IMR-90 (cell line): ENCODE measurements at regions not wholly inside any gene's neighbourhood (a gene's known extent, or its start where the extent isn't known, plus 50 kb on each side); places are given as distances from the start of the nearest gene placed in this dataset.

ENCODE experiments used
- ATAC-seq: fragments of 200-7000 bp; cut with Tn5 transposase; 2 replicates; pipeline ENCODE4 v1.9.1; 2020; ENCODE audit warnings: low read depth, mild to moderate bottlenecking, moderate library complexity
- BruUV-seq: library from RNA; stranded (reverse); fragments of 400-500 nt; replicated peaks from 2 replicates; lab custom pipeline; 2021; lab: Mats Ljungman, UMichigan
- CTCF ChIA-PET: fragments of 300-600 bp; formaldehyde crosslinking; extraction: SDS; loops from one replicate; lab custom pipeline; 2021; ENCODE audit warnings: antibody characterized with exemption; lab: Yijun Ruan, JAX
- POLR2A ChIA-PET: fragments of 300-600 bp; sonication (Branson Sonifier 250); formaldehyde crosslinking; loops from one replicate; lab custom pipeline; 2022; ENCODE audit warnings: antibody characterized with exemption; ENCODE audit not compliant: unreplicated experiment; lab: Charles Lee
- DNase-seq: peaks from one replicate; pipeline ENCODE4 v3.0.0; 2013
- H2AFZ ChIP-seq: replicated peaks from 2 replicates; pipeline ENCODE3; 2013; ENCODE audit warnings: low read length, mild to moderate bottlenecking; ENCODE audit not compliant: poor library complexity
- H2AK5ac ChIP-seq: 2 replicates; pipeline ENCODE4 v1.6.1; 2013; ENCODE audit warnings: low read depth, low read length, inconsistent platforms
- H2AK9ac ChIP-seq: replicated peaks from 2 replicates; pipeline ENCODE3; 2013; ENCODE audit warnings: mild to moderate bottlenecking, low read depth, low read length, moderate library complexity; ENCODE audit not compliant: poor library complexity
- H2BK120ac ChIP-seq: 2 replicates; pipeline ENCODE4 v1.6.1; 2013; ENCODE audit warnings: low read depth, low read length, inconsistent platforms
- H2BK15ac ChIP-seq: 3 replicates; pipeline ENCODE4 v1.6.1; 2013; ENCODE audit warnings: low read depth, low read length, inconsistent platforms
- H2BK20ac ChIP-seq: 2 replicates; pipeline ENCODE4 v1.6.1; 2013; ENCODE audit warnings: low read depth, mild to moderate bottlenecking, inconsistent platforms, low read length, moderate library complexity
- H2BK5ac ChIP-seq: 2 replicates; pipeline ENCODE4 v1.6.1; 2013; ENCODE audit warnings: mild to moderate bottlenecking, low read depth, low read length, inconsistent platforms; ENCODE audit not compliant: poor library complexity, severe bottlenecking
- H3K14ac ChIP-seq: replicated peaks from 2 replicates; pipeline ENCODE4 v1.6.1; 2013; ENCODE audit warnings: low read depth, low read length, inconsistent platforms
- H3K18ac ChIP-seq: 2 replicates; pipeline ENCODE4 v1.6.1; 2013; ENCODE audit warnings: low read depth, low read length, control low read depth
- H3K23ac ChIP-seq: 2 replicates; pipeline ENCODE4 v1.6.1; 2013; ENCODE audit warnings: low read depth, low read length, inconsistent platforms
- H3K27ac ChIP-seq: 2 replicates; pipeline ENCODE4 v1.5.1; 2013; ENCODE audit warnings: mild to moderate bottlenecking, control low read depth, low read length; ENCODE audit not compliant: insufficient read depth
- H3K27me3 ChIP-seq: 2 replicates; pipeline ENCODE4 v1.6.1; 2013; ENCODE audit warnings: low read length; ENCODE audit not compliant: control insufficient read depth, insufficient read depth
- H3K36me3 ChIP-seq: 2 replicates; pipeline ENCODE4 v1.6.1; 2013; ENCODE audit warnings: low read length, mixed read lengths; ENCODE audit not compliant: control insufficient read depth, insufficient read depth
- H3K4ac ChIP-seq: 2 replicates; pipeline ENCODE4 v1.6.1; 2013; ENCODE audit warnings: low read depth, low read length, inconsistent platforms
- H3K4me1 ChIP-seq: 2 replicates; pipeline ENCODE4 v1.6.1; 2013; ENCODE audit warnings: low read length, mixed read lengths; ENCODE audit not compliant: control insufficient read depth, insufficient read depth
- H3K4me2 ChIP-seq: 2 replicates; pipeline ENCODE4 v1.6.1; 2013; ENCODE audit warnings: low read depth, mild to moderate bottlenecking, control low read depth, low read length, moderate library complexity
- H3K4me3 ChIP-seq: 2 replicates; pipeline ENCODE4 v1.5.1; 2013; ENCODE audit warnings: low read depth, mild to moderate bottlenecking, control low read depth, low read length, moderate library complexity; ENCODE audit not compliant: insufficient read depth
- H3K56ac ChIP-seq: 2 replicates; pipeline ENCODE4 v1.6.1; 2013; ENCODE audit warnings: low read length, inconsistent platforms; ENCODE audit not compliant: insufficient read depth; ENCODE audit errors: extremely low read depth
- H3K79me1 ChIP-seq, 2 experiments: 2 replicates each; pipeline ENCODE4 v1.6.1; 2013; ENCODE audit warnings: low read length in 2 of 2, inconsistent platforms in 1 of 2, low read depth in 1 of 2
- H3K9ac ChIP-seq: 2 replicates; pipeline ENCODE4 v1.6.1; 2013; ENCODE audit warnings: low read depth, low read length, control low read depth
- H3K9me1 ChIP-seq: 2 replicates; pipeline ENCODE4 v1.6.1; 2013; ENCODE audit warnings: low read length, inconsistent platforms; ENCODE audit not compliant: insufficient read depth
- H3K9me3 ChIP-seq: 2 replicates; pipeline ENCODE4 v1.6.1; 2013; ENCODE audit warnings: low read length; ENCODE audit not compliant: control insufficient read depth, insufficient read depth
- H4K20me1 ChIP-seq: 2 replicates; pipeline ENCODE4 v1.6.1; 2013; ENCODE audit warnings: low read length, inconsistent platforms; ENCODE audit not compliant: insufficient read depth
- H4K5ac ChIP-seq: 2 replicates; pipeline ENCODE4 v1.6.1; 2013; ENCODE audit warnings: mild to moderate bottlenecking, low read depth, low read length, control low read depth
- H4K8ac ChIP-seq, 2 experiments: 2 replicates each; pipeline ENCODE4 v1.6.1; 2013; ENCODE audit warnings: low read depth in 2 of 2, low read length in 2 of 2, control low read depth in 1 of 2, inconsistent platforms in 1 of 2
- H4K91ac ChIP-seq: 2 replicates; pipeline ENCODE4 v1.6.1; 2013; ENCODE audit warnings: low read depth, low read length, inconsistent platforms; ENCODE audit not compliant: insufficient read depth
- MXI1 ChIP-seq: IDR thresholded peaks from 2 replicates; pipeline ENCODE4 v1.6.1; 2012; ENCODE audit warnings: low read depth, mild to moderate bottlenecking, low read length, moderate library complexity, borderline replicate concordance
- NFE2L2 ChIP-seq: fragments of 150-350 bp; IDR thresholded peaks from 2 replicates; pipeline ENCODE4 v1.6.1; 2016; ENCODE audit warnings: low read depth, mild to moderate bottlenecking, low read length
- WGBS, 2 experiments: methylation state at CpG; one replicate each; pipeline versions ENCODE4 v1.1.5 to v1.1.7; 2013; ENCODE audit warnings: missing lambda C conversion rate in 2 of 2; ENCODE audit not compliant: insufficient read length in 1 of 2; ENCODE audit errors: extremely low coverage in 2 of 2; 5-methylcytosine and 5-hydroxymethylcytosine counted together
- dilution Hi-C: fragments of 300-500 bp; cut with HindIII; formaldehyde crosslinking; loops from one replicate; pipeline ENCODE4 v1.14.3; 2018; ENCODE audit warnings: low sequenced_read_pairs; ENCODE audit not compliant: unreplicated experiment
- in situ Hi-C: fragments of 300-500 bp; cut with MboI; formaldehyde crosslinking; loops from 3 replicates; pipeline ENCODE4 v1.14.3; 2019; ENCODE audit warnings: low sequenced_read_pairs, inconsistent platforms, mixed read lengths
- intact Hi-C: fragments of 100-400 bp; cut with micrococcal nuclease; formaldehyde crosslinking; loops from 2 replicates; pipeline ENCODE4 v1.10.0; 2022

DNA sequence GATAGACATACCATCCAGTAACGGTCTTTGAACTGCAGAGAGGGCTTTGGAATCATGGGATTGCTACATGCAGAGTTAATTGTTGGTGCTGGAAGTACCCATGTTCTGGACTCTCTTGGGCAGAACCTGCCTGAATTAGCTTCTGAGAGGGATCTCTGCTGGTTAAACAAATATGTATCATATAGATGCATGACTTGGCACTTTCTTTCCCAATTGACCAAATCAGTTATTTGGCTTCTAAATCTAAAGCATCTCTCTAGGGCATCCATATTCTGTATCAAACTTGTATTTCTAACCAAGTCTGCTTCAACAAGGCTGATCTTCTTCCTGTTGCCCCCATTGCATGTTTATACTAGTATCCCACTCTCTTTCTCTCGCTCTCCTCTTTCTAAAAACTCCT, 336.7 kb upstream of the CELF4 start:
- no peak overlapping the region for H4K8ac ChIP-seq
- H3K9me1 ChIP-seq: no peaks in the 10 kb centered on the region
- no peaks in the 10 kb centered on the region for H3K36me3 ChIP-seq
- H3K27me3 ChIP-seq: no peaks in the 10 kb centered on the region
- no peak overlapping the region for H2AFZ ChIP-seq
- WGBS, 2 experiments: 50% methylated on average over 1 of the region's 2 CpGs; no CpG with 5 or more reads in 1 of the 2 experiments
- no peak for DNase-seq
- no peak overlapping the region for H2AK9ac ChIP-seq
- H3K18ac ChIP-seq: no peak overlapping the region
- H2BK20ac ChIP-seq: no peak overlapping the region
- no peak overlapping the region for H3K23ac ChIP-seq
- H2BK5ac ChIP-seq: no peak overlapping the region
- H3K27ac ChIP-seq: no peak overlapping the region
- no peaks in the 10 kb centered on the region for H4K20me1 ChIP-seq
- H3K9me3 ChIP-seq: peaks cover 15% of the 10 kb centered on the region
- H3K14ac ChIP-seq: no peak overlapping the region
- dilution Hi-C loops (no loop called here), in situ Hi-C loops (no loop called here), intact Hi-C loops (no loop called here)
- H3K9ac ChIP-seq: no peak overlapping the region
- no peak overlapping the region for H3K4me3 ChIP-seq
- no peak overlapping the region for H2AK5ac ChIP-seq
- ChIA-PET CTCF (no interaction called here), POLR2A (no interaction called here)
- no peaks in the 10 kb centered on the region for H3K4me1 ChIP-seq
- H3K4ac ChIP-seq: no peak overlapping the region
- BruUV-seq: no TSS peak
- no peak overlapping the region for H3K4me2 ChIP-seq
- TF ChIP-seq MXI1 (no peak), NFE2L2 (peak; percentile 56)
- ATAC-seq: no peak
- H3K56ac ChIP-seq: no peak overlapping the region
- no peak overlapping the region for H2BK120ac ChIP-seq
- H3K79me1 ChIP-seq: no peaks in the 10 kb centered on the region
- H4K91ac ChIP-seq: no peak overlapping the region
- no peak overlapping the region for H2BK15ac ChIP-seq
- no peak overlapping the region for H4K5ac ChIP-seq
